A172 (cell line): ENCODE measurements at regions not wholly inside any gene's neighbourhood (a gene's known extent, or its start where the extent isn't known, plus 50 kb on each side); places are given as distances from the start of the nearest gene placed in this dataset.
"Not testable (repeated sequence)": the region's sequence is repeated elsewhere in the genome, so short reads cannot be mapped to it uniquely, and the experiment has no call there.

Experiments used
- DNase-seq: peaks from one replicate; pipeline ENCODE4 v3.0.0-alpha.2; 2015; ENCODE audit warnings: low spot score

DNA sequence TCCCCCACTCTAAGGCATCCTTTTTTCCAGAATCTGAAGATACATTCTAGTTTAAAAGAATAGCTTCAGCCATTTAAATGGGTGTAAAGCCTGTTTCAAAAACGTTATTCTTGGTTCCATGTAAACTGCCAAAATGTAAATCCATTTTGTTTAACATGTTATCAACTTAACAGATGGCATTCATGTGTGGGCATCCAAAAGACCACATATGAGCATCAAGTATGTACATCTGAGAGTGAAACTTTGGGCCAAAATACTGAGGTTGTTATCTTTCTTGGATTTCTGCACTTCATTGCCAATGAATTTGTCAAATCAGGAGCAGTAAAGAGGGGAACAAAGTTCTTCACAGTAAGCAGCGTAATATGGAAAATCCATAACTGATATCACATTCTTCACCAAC lies 395.4 kb downstream of the ZNF804A start:
- DNase-seq: no peak

GRCh38 chr2:185006481-185006880 lies 408.2 kb downstream of the ZNF804A start:
- no peak for DNase-seq

DNA sequence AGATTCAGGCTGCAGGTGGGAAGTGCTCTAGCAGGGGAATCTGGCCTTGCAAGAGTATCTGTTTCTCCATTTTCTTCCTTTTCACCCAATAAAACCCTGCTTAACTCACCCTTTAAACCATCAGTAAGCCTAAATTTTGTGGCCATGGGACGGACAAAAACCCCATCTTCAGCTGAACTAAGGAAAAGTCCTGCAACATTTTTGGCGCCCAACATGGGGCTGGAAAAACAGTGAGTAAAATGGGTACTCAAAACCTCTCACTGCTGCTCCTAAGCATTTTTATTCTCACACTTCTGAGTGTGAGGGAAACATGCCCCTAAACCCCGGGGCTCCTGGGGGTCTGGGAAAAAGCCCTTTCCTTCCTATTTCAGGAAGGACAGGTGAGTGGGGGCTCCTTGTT lies 414.3 kb downstream of the ZNF804A start:
- no peak for DNase-seq

DNA sequence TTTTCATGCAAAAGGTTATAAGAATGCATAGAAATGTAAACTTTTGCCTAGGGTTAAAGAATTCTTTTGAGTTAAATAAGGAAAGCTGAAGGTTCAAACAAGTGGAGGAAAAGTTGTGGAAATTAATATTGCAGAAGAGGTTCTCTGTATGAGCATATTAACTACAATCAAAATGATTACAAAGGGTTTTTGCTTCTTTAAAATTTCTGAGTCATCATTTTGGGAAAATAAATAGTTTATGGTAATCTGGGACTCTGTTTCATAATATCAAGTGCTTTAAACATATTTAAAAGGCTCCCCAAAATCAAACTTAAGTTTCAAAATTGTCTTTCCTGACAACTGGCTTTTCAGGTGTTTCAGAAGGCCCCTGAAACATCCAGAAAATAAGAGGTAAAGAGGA lies 415.7 kb downstream of the ZNF804A start:
- no peak for DNase-seq

DNA sequence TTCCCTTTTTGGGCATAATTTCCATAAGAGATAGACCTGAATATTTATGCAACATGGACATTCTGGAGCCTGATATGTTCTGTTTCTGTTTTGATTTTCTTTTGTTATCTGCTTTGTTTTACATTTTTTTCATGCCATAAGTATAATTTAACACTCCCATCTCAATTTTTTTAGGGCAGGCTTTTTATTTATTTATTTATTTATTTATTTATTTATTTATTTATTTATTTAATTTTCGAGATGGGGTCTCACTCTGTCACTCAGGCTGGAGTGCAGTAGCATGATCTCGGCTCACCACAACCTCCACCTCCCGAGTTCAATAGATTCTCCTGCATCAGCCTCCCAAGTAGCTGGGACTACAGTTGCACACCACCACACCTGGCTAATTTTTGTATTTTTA lies 427.6 kb downstream of the ZNF804A start:
- DNase-seq: not testable (repeated sequence)

- DNase-seq: no peak
These were observed 437.6 kb downstream of the ZNF804A start for GRCh38 chr2:185035906-185036305.

GRCh38 chr2:185044323-185044874 lies 446.1 kb downstream of the ZNF804A start:
- no peak for DNase-seq

DNA sequence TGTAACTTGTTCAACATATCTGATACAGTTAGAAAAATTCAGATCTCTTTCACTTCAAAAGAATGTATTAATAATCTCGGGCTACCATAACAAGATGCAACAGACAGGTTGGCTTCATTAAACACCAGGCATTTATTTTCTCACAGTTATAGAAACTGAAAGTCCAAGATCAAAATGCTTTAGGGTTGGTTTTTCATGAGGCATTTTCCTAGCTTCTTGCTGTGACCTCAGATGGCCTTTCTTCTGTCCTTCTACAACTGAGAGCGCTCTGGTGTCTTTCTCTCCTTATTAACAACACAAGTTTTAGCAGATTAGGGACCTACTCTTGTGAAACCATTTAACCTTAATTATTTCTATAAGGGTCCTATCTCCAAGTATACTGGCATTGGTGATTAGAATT lies 452.5 kb downstream of the ZNF804A start:
- DNase-seq: no peak

- DNase-seq: no peak
These were observed 465.4 kb downstream of the ZNF804A start for GRCh38 chr2:185063761-185064160.

DNA sequence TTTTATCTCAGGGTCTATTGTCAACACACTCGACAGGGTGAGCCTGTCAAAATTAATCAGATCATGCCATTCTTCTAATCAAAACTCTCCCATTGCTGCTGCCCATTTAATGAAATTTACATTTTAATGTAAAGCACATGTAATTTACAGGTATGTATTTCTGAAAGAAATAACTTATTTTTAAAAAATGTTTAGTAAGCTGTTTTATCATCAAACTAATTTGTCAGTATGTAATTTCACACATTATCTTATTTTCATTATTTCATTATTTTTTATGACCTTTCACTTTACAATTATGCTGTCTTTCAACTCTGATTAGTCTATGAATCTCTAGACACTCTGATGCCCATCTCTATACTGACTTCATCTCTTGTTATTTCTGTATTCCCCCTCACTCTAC lies 467.8 kb downstream of the ZNF804A start:
- no peak for DNase-seq

GRCh38 chr2:185069107-185069506 lies 470.8 kb downstream of the ZNF804A start:
- no peak for DNase-seq

DNA sequence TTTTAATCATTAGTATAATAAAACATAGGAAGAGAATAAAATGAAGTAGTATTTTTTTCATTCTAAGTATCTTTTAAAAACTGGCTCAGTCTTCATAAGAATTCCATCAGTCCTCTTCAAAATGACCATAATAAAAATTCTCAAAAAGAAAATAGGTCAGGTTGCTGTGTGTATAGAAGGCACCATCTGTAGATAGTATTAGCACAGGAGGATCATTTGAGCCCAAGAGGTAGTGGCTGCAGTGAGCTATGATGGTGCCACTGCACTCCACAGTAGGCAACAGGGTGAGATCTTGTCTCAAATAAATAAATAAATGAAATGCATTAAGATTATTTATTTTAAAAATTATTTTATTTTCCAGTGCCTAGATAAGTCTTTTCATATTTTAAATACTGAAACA lies 475.8 kb downstream of the ZNF804A start:
- DNase-seq: no peak

DNA sequence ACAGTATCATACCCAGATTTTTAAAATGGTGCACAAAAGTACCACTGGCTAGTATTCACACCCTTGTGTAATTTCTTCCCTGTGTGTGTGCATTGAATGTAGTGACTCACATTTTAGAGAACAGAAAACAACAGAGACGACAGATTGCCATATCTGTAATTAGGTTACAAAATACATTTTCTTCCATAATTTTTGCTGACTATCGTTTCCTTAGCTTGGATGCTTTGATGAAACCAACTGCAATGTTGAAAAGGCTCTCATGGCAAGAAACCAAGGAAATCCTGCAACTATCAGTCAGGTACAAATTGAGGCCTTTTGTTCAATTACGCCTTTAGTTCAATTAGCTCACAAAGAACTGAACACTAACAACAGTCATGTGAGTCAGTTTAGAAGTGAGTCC lies 484.4 kb downstream of the ZNF804A start:
- DNase-seq: no peak

- no peak for DNase-seq
These were observed 510.3 kb downstream of the ZNF804A start for GRCh38 chr2:185108588-185108987.

GRCh38 chr2:185127412-185127811 lies 529.1 kb downstream of the ZNF804A start:
- peak; percentile 53 for DNase-seq

DNA sequence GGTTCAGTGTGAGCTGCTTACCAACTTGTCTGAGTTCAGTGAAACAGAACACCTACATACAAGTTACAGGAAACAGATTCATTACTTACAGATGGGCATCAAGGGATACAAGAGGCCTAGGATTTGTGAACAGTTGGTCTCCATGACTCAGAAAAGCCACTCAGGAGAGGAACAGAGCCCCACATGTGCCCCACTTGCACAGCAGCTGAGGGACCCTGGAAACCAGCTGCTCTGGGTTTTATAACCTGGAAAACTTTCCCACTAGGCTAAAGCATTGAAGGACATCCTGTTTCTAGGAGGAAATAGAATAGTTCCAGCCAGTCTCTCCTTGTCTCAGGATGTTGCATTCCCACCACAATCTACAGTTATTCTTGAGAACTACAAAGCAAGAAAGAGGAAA lies 530.0 kb downstream of the ZNF804A start:
- DNase-seq: no peak

DNA sequence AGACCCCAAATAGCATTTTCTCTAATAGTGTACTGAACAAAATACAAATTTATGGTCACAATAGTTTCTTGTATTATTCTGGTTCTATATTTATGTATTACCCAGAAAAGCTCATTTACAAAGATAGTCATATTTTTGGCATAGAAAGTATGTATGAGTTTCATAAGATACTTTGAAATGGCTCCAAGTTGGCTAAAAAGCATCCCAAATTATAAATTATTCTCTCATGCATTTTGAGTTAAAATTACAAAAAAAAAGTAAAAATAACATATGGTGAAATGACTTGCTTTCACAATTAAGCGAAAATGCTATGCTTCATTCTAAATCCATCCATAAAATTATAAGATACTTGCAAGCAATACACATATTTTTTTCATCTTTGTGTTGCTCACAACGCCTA lies 530.7 kb downstream of the ZNF804A start:
- no peak for DNase-seq

GRCh38 chr2:185130685-185131084 lies 532.4 kb downstream of the ZNF804A start:
- no peak for DNase-seq

DNA sequence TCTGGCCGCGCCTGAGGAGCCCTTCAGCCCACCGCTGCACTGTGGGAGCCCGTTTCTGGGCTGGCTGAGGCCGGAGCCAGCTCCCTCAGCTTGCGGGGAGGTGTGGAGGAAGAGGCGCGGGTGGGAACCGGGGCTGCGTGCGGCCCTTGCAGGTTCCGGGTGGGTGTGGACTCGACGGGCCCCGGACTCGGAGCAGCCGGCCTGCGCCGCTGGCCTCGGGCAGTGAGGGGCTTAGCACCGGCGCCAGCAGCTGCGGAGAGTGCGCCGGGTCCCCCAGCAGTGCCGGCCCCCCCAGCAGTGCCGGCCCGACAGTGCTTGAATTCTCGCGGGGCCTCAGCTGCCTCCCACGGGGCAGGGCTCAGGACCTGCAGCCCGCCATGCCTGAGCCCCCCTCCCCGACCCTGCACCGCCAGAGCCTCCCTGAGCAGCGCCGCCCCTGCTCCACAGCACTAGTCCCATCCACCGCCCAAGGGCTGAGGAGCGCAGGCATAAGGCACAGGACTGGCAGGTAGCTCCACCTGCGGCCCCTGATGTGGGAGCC lies 534.2 kb downstream of the ZNF804A start:
- no peak for DNase-seq

GRCh38 chr2:185137700-185138099 lies 539.4 kb downstream of the ZNF804A start:
- no peak for DNase-seq

DNA sequence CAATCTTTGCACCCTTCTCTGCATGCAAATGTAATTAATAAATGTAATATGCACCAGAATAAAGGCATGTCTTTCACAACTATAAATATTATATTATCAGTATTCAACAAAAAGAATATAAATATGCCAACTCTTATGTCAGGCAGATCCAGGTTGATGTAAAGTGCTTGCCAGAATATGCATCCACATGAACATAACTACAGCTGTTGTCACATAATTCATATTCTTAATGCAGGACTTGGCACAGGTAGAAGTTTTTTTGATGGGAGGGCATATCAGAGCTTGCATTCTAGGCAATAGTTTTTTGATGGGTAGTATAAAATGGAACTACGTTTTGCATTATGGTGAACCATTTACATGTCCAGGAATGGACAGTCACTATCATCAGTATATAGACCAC lies 544.3 kb downstream of the ZNF804A start:
- no peak for DNase-seq

DNA sequence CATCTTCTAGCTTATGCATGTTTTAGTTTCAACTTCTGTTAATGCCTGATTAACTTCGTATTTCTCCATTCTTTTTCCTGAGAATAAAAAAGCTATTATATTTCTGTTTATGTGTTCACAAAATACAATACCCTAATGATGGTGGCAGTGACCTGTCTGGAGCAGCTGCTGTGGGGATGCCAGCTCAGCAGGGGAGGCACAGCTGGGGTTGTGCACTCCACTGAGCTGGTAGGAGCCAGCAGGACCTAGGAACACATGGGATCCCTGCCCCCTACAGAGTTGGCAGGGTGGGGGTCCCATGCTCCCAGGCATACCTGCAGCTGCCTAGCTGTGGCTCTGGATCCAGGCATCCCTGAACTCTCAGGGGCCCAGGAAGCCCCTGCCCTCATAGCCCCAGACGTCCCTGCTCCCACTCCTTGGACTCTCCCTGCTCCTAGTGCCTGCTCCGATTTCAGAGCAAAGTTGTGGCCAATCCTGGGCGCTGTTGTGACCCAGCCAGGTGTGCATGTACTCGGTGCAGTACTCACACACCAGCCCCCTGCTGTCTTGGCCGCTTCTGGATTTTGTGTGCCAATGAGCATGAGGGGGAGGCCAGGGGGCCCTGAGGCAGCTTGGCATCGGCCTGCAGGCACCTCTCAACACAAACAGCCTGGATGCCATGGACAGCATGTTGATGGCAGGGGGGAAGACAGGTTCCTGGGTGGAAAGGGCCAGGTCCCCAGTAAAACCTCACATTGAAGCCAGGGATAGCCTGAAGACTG lies 546.0 kb downstream of the ZNF804A start:
- DNase-seq: no peak

GRCh38 chr2:185145316-185146121 lies 547.2 kb downstream of the ZNF804A start:
- DNase-seq: no peak
